ENCODE measurements at regions not wholly inside any gene's neighbourhood (a gene's known extent, or its start where the extent isn't known, plus 50 kb on each side); places are given as distances from the start of the nearest gene placed in this dataset.

GRCh38 chr2:105537920-105538319 lies 139.1 kb upstream of the FHL2 start:
- no peak overlapping the region for H3K4me3 ChIP-seq (ENCODE audit: low read length)
- TF ChIP-seq EP300 (conservative IDR thresholded peaks at IDR 0.05; ENCODE audit: poor library complexity, severe bottlenecking): no peak
- TF ChIP-seq TAF1 (IDR thresholded peaks at IDR 0.05; ENCODE audit: low read depth): no peak
- no peak for TF ChIP-seq REST (IDR thresholded peaks at IDR 0.05; ENCODE audit: borderline replicate concordance)
- TF ChIP-seq, protein P1, sequence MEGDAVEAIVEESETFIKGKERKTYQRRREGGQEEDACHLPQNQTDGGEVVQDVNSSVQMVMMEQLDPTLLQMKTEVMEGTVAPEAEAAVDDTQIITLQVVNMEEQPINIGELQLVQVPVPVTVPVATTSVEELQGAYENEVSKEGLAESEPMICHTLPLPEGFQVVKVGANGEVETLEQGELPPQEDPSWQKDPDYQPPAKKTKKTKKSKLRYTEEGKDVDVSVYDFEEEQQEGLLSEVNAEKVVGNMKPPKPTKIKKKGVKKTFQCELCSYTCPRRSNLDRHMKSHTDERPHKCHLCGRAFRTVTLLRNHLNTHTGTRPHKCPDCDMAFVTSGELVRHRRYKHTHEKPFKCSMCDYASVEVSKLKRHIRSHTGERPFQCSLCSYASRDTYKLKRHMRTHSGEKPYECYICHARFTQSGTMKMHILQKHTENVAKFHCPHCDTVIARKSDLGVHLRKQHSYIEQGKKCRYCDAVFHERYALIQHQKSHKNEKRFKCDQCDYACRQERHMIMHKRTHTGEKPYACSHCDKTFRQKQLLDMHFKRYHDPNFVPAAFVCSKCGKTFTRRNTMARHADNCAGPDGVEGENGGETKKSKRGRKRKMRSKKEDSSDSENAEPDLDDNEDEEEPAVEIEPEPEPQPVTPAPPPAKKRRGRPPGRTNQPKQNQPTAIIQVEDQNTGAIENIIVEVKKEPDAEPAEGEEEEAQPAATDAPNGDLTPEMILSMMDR (IDR thresholded peaks at IDR 0.05; ENCODE audit: poor library complexity, severe bottlenecking): no peak
- no peak for TF ChIP-seq MXI1 (conservative IDR thresholded peaks at IDR 0.05; ENCODE audit: poor library complexity, severe bottlenecking)
- TF ChIP-seq SMC3 (conservative IDR thresholded peaks at IDR 0.05; ENCODE audit: poor library complexity): no peak
- no peak for TF ChIP-seq RAD21 (conservative IDR thresholded peaks at IDR 0.05)
- TF ChIP-seq POLR2AphosphoS5 (IDR thresholded peaks at IDR 0.05): no peak
- no peak for TF ChIP-seq EZH2 (IDR thresholded peaks at IDR 0.05; ENCODE audit: borderline replicate concordance, insufficient read depth, low read length, poor library complexity, severe bottlenecking)
- H2AFZ ChIP-seq (ENCODE audit: low read depth, low read length): no peak overlapping the region
- H3K27ac ChIP-seq (ENCODE audit: low read length): no peak overlapping the region
- no peaks in the 10 kb centered on the region for H3K36me3 ChIP-seq (ENCODE audit: insufficient read depth, low read length)
- H3K27me3 ChIP-seq (ENCODE audit: insufficient read depth, low read depth, low read length): no peaks in the 10 kb centered on the region
- H3K9me3 ChIP-seq (ENCODE audit: low read length): no peaks in the 10 kb centered on the region
- H3K9me2 ChIP-seq (ENCODE audit: insufficient read depth, low read length): no peaks in the 10 kb centered on the region
- no peaks in the 10 kb centered on the region for H4K20me1 ChIP-seq (ENCODE audit: insufficient read depth)
- no peaks in the 10 kb centered on the region for H3K79me2 ChIP-seq (replicated peaks; ENCODE audit: insufficient read depth, low read length)
- H3F3A ChIP-seq (ENCODE audit: insufficient read depth, low read length, poor library complexity, severe bottlenecking): no peaks in the 10 kb centered on the region
- no peak overlapping the region for H3K9ac ChIP-seq (ENCODE audit: low read length)
- H3K4me2 ChIP-seq (ENCODE audit: low read length): no peak overlapping the region

- no peak overlapping the region for H3K9ac ChIP-seq (ENCODE audit: low read length)
- no peak overlapping the region for H3K4me3 ChIP-seq (ENCODE audit: low read length)
- H2AFZ ChIP-seq (ENCODE audit: low read depth, low read length): no peak overlapping the region
- H3K9me2 ChIP-seq (ENCODE audit: insufficient read depth, low read length): no peaks in the 10 kb centered on the region
- H3K4me2 ChIP-seq (ENCODE audit: low read length): no peak overlapping the region
- H3F3A ChIP-seq (ENCODE audit: insufficient read depth, low read length, poor library complexity, severe bottlenecking): no peaks in the 10 kb centered on the region
- H4K20me1 ChIP-seq (ENCODE audit: insufficient read depth): no peaks in the 10 kb centered on the region
- no peaks in the 10 kb centered on the region for H3K79me2 ChIP-seq (replicated peaks; ENCODE audit: insufficient read depth, low read length)
- no peaks in the 10 kb centered on the region for H3K36me3 ChIP-seq (ENCODE audit: insufficient read depth, low read length)
- no peaks in the 10 kb centered on the region for H3K9me3 ChIP-seq (ENCODE audit: low read length)
- no peak overlapping the region for H3K27ac ChIP-seq (ENCODE audit: low read length)
- no peaks in the 10 kb centered on the region for H3K27me3 ChIP-seq (ENCODE audit: insufficient read depth, low read depth, low read length)
- no peak for TF ChIP-seq POLR2AphosphoS5 (IDR thresholded peaks at IDR 0.05)
These were observed 138.6 kb upstream of the FHL2 start for GRCh38 chr2:105537466-105537865.

DNA sequence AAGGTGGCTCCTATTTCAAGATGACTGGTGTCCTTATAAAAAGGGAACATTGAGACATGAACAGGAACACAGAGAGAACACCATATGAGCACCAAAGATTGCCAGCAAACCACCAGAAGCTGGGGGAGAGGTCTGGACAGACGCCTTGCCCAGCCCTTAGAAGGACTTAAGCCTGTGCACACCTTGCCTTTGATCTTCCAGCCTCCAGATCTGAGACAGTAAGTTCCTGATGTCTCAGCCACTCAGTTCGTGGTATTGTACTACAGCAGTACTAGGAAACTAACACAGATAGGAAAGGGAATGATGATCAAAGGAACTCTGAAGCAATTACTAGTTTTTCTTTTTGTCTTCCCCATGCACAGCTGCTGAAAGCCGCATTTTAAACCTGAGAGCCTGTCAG lies 137.3 kb upstream of the FHL2 start:
- Histone ChIP-seq H3F3A (ENCODE audit: insufficient read depth, low read length, poor library complexity, severe bottlenecking) (no peaks in the 10 kb centered on the region), H3K27ac (ENCODE audit: low read length) (no peak overlapping the region), H3K9me2 (ENCODE audit: insufficient read depth, low read length) (no peaks in the 10 kb centered on the region), H3K36me3 (ENCODE audit: insufficient read depth, low read length) (no peaks in the 10 kb centered on the region), H3K9ac (ENCODE audit: low read length) (no peak overlapping the region), H3K27me3 (ENCODE audit: insufficient read depth, low read depth, low read length) (no peaks in the 10 kb centered on the region), H2AFZ (ENCODE audit: low read depth, low read length) (no peak overlapping the region), H3K9me3 (ENCODE audit: low read length) (no peaks in the 10 kb centered on the region), H3K4me3 (ENCODE audit: low read length) (no peak overlapping the region), H3K79me2 (replicated peaks; ENCODE audit: insufficient read depth, low read length) (no peaks in the 10 kb centered on the region), H4K20me1 (ENCODE audit: insufficient read depth) (no peaks in the 10 kb centered on the region), H3K4me2 (ENCODE audit: low read length) (no peak overlapping the region)
- TF ChIP-seq POLR2AphosphoS5 (IDR thresholded peaks at IDR 0.05) (no peak), MXI1 (conservative IDR thresholded peaks at IDR 0.05; ENCODE audit: poor library complexity, severe bottlenecking) (no peak), EP300 (conservative IDR thresholded peaks at IDR 0.05; ENCODE audit: poor library complexity, severe bottlenecking) (no peak), TAF1 (IDR thresholded peaks at IDR 0.05; ENCODE audit: low read depth) (no peak), EZH2 (IDR thresholded peaks at IDR 0.05; ENCODE audit: borderline replicate concordance, insufficient read depth, low read length, poor library complexity, severe bottlenecking) (no peak), RAD21 (conservative IDR thresholded peaks at IDR 0.05) (no peak), REST (IDR thresholded peaks at IDR 0.05; ENCODE audit: borderline replicate concordance) (no peak), SMC3 (conservative IDR thresholded peaks at IDR 0.05; ENCODE audit: poor library complexity) (no peak)
- TF ChIP-seq, protein P1 (IDR thresholded peaks at IDR 0.05; ENCODE audit: poor library complexity, severe bottlenecking): no peak
